ENCODE measurements at regions not wholly inside any gene's neighbourhood (a gene's known extent, or its start where the extent isn't known, plus 50 kb on each side); places are given as distances from the start of the nearest gene placed in this dataset.

DNA sequence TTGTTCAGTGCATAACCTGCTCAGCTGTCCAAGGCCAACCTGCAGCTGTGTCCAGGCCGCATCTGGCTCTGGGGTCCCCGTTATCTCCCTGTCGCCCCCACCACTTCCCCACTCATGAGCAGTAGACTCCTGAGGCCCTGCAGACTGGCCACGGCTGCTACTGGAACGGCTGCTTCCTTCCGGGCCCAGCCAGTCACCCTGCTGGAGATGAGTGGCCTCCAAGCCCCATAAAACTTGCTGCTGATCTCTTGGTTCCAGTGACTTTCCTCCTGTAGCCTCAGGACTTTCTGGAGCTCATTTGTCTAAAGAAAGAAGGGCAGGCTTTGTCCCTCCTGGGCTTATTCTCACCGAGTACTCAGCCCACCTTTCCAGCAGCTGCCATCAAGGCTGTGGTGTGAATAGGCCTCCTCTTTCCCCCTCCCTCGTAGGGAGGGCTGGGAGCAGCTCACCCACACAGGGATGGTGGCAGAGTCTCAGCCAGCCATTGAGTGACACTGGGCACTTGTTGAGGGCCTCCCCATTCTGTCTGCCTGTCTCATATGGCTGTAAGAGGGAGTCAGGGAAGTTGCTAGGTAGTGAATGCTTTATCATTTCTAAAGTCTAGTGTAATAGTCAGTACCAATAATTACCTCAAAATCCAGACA lies 257.3 kb downstream of the MYCN start:
- TF ChIP-seq SP1 (IDR thresholded peaks at IDR 0.05) (no peak), L3MBTL2 (conservative IDR thresholded peaks at IDR 0.05) (no peak), ELF4 (IDR thresholded peaks at IDR 0.05) (no peak), BHLHE40 (IDR thresholded peaks at IDR 0.05; ENCODE audit: borderline replicate concordance) (no peak), HDGF (IDR thresholded peaks at IDR 0.05; ENCODE audit: borderline replicate concordance) (no peak), LEF1 (IDR thresholded peaks at IDR 0.05; ENCODE audit: borderline replicate concordance) (no peak), ZNF384 (IDR thresholded peaks at IDR 0.05) (no peak), PKNOX1 (IDR thresholded peaks at IDR 0.05) (no peak), FOXM1 (IDR thresholded peaks at IDR 0.05; ENCODE audit: borderline replicate concordance) (no peak), NFRKB (IDR thresholded peaks at IDR 0.05) (no peak), FOXA1 (IDR thresholded peaks at IDR 0.05) (no peak), FOXK2 (IDR thresholded peaks at IDR 0.05) (no peak), SUZ12 (IDR thresholded peaks at IDR 0.05) (no peak), CTBP1 (IDR thresholded peaks at IDR 0.05; ENCODE audit: borderline replicate concordance) (no peak), ARNT (IDR thresholded peaks at IDR 0.05) (no peak)
- DNase-seq (ENCODE audit: extremely low spot score), result no peak
- ChIA-PET POLR2A (no interaction called here), CTCF (no interaction called here)

GRCh38 chr2:16196687-16197503 lies 256.5 kb downstream of the MYCN start:
- no peak for TF ChIP-seq FOXK2 (IDR thresholded peaks at IDR 0.05)
- no peak for TF ChIP-seq PKNOX1 (IDR thresholded peaks at IDR 0.05)
- TF ChIP-seq TARDBP (IDR thresholded peaks at IDR 0.05), result no peak
- no peak for TF ChIP-seq FOXM1 (IDR thresholded peaks at IDR 0.05; ENCODE audit: borderline replicate concordance)
- no peak for TF ChIP-seq NFRKB (IDR thresholded peaks at IDR 0.05)
- no peak for TF ChIP-seq FOXA1 (IDR thresholded peaks at IDR 0.05)
- no peak for TF ChIP-seq CTBP1 (IDR thresholded peaks at IDR 0.05; ENCODE audit: borderline replicate concordance)
- no peak for TF ChIP-seq HDGF (IDR thresholded peaks at IDR 0.05; ENCODE audit: borderline replicate concordance)
- TF ChIP-seq SP1 (IDR thresholded peaks at IDR 0.05), result no peak
- TF ChIP-seq SUZ12 (IDR thresholded peaks at IDR 0.05), result no peak
- POLR2A ChIA-PET, result no interaction called here
- no peak for DNase-seq (ENCODE audit: extremely low spot score)
- CTCF ChIA-PET, result no interaction called here

DNA sequence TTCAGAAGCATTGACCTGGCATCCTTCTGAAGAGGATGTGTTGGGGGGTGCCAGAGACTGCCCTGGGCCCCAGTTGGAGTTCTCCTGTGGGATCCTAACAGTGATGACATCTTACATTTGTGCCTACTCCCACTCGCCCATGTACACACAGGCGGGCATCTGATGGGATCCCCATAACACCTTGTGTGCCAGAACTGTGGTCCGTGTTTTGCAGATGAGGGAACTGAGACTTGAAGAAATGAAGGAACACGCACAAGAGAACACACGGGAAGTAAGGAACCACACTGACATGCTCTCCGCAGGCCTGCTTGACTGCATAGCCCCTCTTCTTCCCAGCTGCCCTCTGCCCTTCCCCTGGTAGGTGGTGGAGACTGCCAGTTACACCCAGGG lies 255.3 kb downstream of the MYCN start:
- TF ChIP-seq TARDBP (IDR thresholded peaks at IDR 0.05), result no peak
- no peak for TF ChIP-seq SUZ12 (IDR thresholded peaks at IDR 0.05)
- TF ChIP-seq PKNOX1 (IDR thresholded peaks at IDR 0.05), result no peak
- no peak for TF ChIP-seq BHLHE40 (IDR thresholded peaks at IDR 0.05; ENCODE audit: borderline replicate concordance)
- no peak for TF ChIP-seq ARNT (IDR thresholded peaks at IDR 0.05)
- TF ChIP-seq HDGF (IDR thresholded peaks at IDR 0.05; ENCODE audit: borderline replicate concordance), result no peak
- no peak for TF ChIP-seq SP1 (IDR thresholded peaks at IDR 0.05)
- no peak for TF ChIP-seq FOXK2 (IDR thresholded peaks at IDR 0.05)
- no peak for TF ChIP-seq ZNF384 (IDR thresholded peaks at IDR 0.05)
- no peak for TF ChIP-seq ELF4 (IDR thresholded peaks at IDR 0.05)
- no peak for TF ChIP-seq FOXA1 (IDR thresholded peaks at IDR 0.05)
- DNase-seq (ENCODE audit: extremely low spot score), result no peak
- POLR2A ChIA-PET, result no interaction called here
- CTCF ChIA-PET, result no interaction called here

DNA sequence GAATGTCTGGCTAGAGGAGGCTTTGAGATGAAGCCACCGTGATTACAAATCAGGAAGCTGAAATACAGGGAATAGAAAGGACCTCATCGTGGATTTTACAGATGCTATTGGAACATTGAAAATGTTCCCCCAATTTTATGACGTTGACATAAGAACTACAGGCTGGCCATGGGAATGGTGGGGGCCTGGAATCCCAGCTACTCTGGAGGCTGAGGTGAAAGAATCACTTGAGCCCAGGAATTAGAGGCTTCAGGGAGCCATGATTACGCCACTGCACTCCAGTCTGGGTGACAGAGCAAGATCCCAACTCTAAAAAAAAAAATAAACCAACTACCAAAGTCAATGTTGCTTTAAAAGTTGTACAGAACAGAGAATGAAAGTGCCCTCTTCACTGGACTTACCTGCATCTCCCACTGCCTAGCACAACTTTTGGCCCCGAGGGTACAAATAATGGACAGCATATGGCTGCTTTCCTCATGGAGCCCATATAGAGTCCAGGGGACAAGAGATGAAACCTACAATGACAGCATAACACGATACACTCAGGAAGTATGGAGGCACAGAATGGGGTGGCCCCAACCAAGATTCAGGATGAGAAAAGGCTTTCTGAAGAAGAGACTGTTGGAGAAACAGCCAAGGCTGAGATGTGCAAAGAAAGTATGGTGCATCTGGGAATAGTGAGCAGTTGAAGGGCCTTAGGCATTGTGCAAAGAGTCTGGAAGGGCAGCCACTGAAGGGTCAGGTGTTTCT lies 254.8 kb downstream of the MYCN start:
- TF ChIP-seq ARNT (IDR thresholded peaks at IDR 0.05) (no peak), HDGF (IDR thresholded peaks at IDR 0.05; ENCODE audit: borderline replicate concordance) (no peak), FOXM1 (IDR thresholded peaks at IDR 0.05; ENCODE audit: borderline replicate concordance) (no peak), BHLHE40 (IDR thresholded peaks at IDR 0.05; ENCODE audit: borderline replicate concordance) (no peak), PKNOX1 (IDR thresholded peaks at IDR 0.05) (no peak), LEF1 (IDR thresholded peaks at IDR 0.05; ENCODE audit: borderline replicate concordance) (no peak), L3MBTL2 (conservative IDR thresholded peaks at IDR 0.05) (no peak), SP1 (IDR thresholded peaks at IDR 0.05) (no peak), ELF4 (IDR thresholded peaks at IDR 0.05) (no peak), TARDBP (IDR thresholded peaks at IDR 0.05) (no peak), ZNF384 (IDR thresholded peaks at IDR 0.05) (no peak), FOXK2 (IDR thresholded peaks at IDR 0.05) (no peak)
- no peak for DNase-seq (ENCODE audit: extremely low spot score)
- CTCF ChIA-PET, result no interaction called here
- POLR2A ChIA-PET, result no interaction called here

- ChIA-PET POLR2A (no interaction called here), CTCF (no interaction called here)
- TF ChIP-seq LEF1 (IDR thresholded peaks at IDR 0.05; ENCODE audit: borderline replicate concordance), result no peak
- no peak for TF ChIP-seq BHLHE40 (IDR thresholded peaks at IDR 0.05; ENCODE audit: borderline replicate concordance)
- no peak for TF ChIP-seq SUZ12 (IDR thresholded peaks at IDR 0.05)
- no peak for TF ChIP-seq ARNT (IDR thresholded peaks at IDR 0.05)
- no peak for TF ChIP-seq HDGF (IDR thresholded peaks at IDR 0.05; ENCODE audit: borderline replicate concordance)
- no peak for TF ChIP-seq CTBP1 (IDR thresholded peaks at IDR 0.05; ENCODE audit: borderline replicate concordance)
- TF ChIP-seq PKNOX1 (IDR thresholded peaks at IDR 0.05), result no peak
- TF ChIP-seq SP1 (IDR thresholded peaks at IDR 0.05), result no peak
- TF ChIP-seq ZNF384 (IDR thresholded peaks at IDR 0.05), result no peak
- TF ChIP-seq FOXK2 (IDR thresholded peaks at IDR 0.05), result no peak
- TF ChIP-seq FOXA1 (IDR thresholded peaks at IDR 0.05), result no peak
- no peak for DNase-seq (ENCODE audit: extremely low spot score)
Observed at GRCh38 chr2:16194530-16194929, 254.2 kb downstream of the MYCN start.
